AG08396 (cell line): ENCODE measurements at regions not wholly inside any gene's neighbourhood (a gene's known extent, or its start where the extent isn't known, plus 50 kb on each side); places are given as distances from the start of the nearest gene placed in this dataset.

Experiments
- DNase-seq: peaks from one replicate; pipeline ENCODE4 v3.0.0; 2012; ENCODE audit warnings: low spot score, mixed read lengths

DNA sequence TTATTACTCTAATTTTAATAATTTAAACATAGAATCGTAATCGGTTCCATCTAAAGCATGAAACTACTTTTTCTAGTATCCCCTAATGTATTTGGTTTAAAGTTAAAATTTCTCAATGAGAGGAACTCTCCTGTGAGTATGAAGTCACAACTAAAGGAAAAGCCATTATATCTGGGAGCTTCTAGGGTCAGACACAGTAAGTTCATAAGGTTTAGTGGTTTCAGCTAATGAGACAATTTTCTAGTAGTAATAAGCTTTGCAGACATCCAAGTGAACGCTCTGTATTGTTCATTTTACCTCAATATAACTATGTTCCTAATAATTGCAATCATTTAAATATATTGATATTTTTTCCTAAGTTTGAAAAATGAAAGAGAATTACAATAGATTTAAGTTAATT is 364.4 kb upstream of the CDH9 start:
- no peak for DNase-seq

GRCh38 chr5:27396998-27397397 is 358.6 kb upstream of the CDH9 start:
- DNase-seq, result no peak

DNA sequence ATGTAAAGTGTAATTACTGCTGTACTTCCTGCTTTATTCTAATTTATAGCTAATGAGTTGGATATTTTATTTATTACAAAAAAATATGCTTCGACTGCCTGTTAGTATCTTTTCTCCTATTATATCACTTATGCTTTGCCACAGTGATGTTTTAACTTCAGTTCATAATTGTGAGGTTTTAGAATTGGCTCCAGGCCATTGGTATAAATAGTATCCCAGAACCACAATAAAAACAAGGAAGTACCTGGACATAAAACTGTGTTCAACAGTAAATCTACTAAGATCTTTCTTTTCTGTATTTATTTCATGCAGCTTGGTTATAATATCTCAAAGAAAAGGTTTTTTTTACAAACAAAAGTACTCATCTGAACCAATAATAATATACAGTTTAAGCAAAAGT is 354.3 kb upstream of the CDH9 start:
- no peak for DNase-seq

- DNase-seq, result no peak
Measured at GRCh38 chr5:27389696-27390095, 351.3 kb upstream of the CDH9 start.

- DNase-seq, result no peak
Measured at GRCh38 chr5:27388755-27389154, 350.4 kb upstream of the CDH9 start.

DNA sequence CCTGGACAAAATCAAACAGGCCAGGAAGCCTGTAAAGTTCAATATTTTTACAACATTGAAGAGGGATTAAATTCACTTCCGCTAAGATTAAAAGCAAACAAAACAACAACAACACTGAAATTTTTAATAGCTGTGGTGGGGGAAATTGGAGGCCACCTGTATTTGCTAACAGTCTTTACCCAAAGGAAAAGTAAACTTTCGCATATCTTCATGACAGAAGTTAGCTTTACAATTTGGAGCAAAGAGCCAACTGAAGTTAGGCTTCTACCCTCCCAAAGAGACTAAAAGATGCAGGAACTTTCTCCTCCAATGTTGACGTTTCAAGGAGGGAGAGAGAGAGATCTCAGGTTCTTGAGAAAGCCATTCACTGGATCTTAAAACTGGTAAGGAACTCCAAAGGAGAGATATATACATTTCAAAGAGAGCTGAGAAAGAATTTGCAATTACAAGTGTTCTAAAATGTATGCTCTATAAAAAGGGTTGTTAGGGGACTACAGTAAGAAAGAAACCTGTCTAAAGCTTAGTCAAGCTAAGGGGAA is 349.2 kb upstream of the CDH9 start:
- no peak for DNase-seq

- no peak for DNase-seq
Measured at GRCh38 chr5:27381686-27382085, 343.3 kb upstream of the CDH9 start.

DNA sequence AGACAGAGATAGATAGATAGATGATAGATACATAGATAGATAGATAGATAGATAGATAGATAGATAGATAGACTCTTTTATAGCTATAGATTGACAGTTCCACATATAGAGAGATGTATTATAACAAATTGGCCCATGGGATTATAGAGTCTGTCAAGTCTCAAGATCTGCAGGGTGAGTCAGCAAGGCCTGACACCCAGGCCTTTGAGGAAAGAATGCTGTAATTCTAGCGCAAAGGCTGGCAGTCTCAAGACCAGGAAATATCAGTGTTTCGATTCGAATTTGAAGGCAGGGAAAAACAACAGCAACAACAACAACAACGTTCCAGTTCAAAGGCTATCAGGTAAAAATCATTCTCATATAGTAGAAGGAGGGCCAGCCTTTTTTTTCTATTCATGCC is 339.2 kb upstream of the CDH9 start:
- no peak for DNase-seq

DNA sequence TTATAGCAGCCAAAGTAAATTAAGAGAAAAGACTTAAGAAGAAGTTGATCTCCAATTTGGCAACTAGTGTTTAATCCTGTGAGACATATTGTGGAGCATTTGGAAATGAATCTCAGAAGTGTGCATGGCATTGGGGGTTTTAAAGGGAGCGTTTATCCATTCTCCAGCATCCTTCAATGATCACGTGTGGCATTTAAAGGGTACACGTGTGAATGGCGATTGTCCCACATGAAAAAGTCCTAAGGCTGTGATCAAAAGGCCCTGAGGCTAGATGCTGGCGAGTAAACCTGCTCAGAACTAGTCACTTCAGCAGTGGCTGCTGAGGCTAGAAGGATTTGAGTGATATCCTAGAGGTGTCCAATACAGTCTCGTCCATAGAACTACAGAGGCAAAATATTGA is 315.6 kb upstream of the CDH9 start:
- DNase-seq, result no peak

GRCh38 chr5:27353540-27353939 is 315.2 kb upstream of the CDH9 start:
- no peak for DNase-seq

GRCh38 chr5:27341342-27341741 is 303.0 kb upstream of the CDH9 start:
- no peak for DNase-seq

- DNase-seq, result no peak
Measured at GRCh38 chr5:27336817-27337216, 298.4 kb upstream of the CDH9 start.

DNA sequence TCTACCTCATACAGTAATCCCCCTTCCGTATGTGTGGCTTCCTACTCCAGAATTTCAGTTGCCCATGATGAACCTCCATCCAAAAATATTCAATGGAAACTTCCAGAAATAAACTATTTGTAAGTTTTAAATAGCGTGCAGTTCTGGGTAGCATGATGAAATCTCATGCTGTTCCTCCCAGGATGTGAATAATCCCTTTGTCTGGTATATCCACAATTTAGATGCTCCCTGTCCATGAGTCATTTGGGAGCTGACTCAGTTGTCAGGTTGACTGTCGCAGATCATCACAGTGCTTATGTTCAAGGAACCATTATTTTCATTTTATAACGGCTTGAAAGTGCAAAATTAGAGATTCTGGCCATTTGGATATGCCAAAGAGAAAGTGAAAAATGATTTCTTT is 290.1 kb upstream of the CDH9 start:
- no peak for DNase-seq

- no peak for DNase-seq
Measured at GRCh38 chr5:27325513-27325912, 287.1 kb upstream of the CDH9 start.

GRCh38 chr5:27318701-27319100 is 280.3 kb upstream of the CDH9 start:
- DNase-seq, result no peak

DNA sequence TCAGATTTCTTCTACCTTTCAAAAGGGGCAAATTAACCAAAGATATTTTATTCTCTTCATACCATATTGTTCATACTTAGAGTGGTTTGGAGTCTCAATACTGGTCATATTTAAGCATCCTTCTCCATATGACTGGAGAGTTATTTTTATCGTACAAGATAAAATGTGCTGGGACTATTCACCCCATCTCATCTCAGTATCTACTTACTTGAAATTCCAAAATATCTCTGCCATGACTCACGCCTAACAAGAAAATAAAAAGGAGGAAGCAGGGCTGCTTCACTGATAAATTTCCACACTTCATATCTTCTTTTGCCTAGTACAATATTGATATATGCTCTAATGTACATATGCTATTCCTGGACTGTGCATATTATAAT is 277.9 kb upstream of the CDH9 start:
- DNase-seq, result no peak

- no peak for DNase-seq
Measured at GRCh38 chr5:27315363-27316270, 277.2 kb upstream of the CDH9 start.

DNA sequence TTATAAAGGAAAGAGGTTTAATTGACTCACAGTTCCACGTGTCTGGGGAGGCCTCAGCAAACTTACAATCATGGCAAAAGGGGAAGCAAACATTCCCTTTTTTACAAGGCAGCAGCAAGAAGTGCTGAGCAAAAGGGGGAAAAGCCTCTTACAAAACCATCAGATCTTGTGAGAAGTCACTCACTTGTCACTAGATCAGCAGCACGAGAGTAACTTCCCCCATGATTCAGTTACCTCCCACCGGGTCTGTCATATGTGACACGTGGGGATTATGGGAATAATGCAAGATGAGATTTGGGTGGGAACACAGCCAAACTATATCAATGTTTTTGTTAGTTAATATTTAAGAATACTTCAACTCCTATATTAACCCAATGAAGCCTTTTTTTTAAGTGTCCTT is 275.2 kb upstream of the CDH9 start:
- DNase-seq, result no peak

- DNase-seq, result no peak
Measured at GRCh38 chr5:27312291-27312893, 274.0 kb upstream of the CDH9 start.

DNA sequence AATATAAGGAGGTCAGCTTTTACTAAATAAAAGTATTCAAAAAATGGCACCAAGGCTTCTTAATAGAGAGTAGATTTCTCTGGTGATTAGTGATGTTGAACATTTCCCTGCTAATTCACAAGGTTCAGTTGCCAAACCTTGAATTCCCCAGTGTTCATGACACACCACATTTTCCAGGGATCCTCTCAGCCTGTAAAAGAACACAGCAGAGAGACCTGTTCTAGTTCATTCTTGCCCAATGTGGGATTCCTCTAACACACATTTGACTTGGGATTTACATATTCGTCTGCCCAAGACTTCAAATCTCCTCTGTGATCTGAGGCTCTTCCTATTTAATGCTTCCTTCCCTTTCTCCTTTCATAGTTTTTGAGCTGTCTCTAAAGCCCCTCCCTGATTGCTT is 273.2 kb upstream of the CDH9 start:
- no peak for DNase-seq

DNA sequence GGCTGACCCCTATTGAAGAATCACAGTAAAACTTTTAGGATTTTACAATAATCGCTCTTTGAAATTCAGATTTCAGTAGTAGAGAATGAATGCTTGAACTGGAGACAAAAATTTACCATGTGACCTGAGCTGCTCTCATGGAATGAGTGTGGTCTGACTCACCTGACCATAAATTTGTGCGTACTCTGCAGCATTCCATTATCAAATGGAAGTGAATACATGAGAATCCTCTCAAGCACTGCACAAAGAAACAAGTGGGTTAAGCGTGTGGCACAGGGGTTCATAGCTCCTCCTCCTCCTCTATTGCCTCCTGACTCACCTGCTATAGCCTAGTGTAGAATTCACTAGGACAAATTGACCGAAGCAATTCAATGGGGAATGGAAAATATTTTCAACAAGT is 269.8 kb upstream of the CDH9 start:
- no peak for DNase-seq

- DNase-seq, result no peak
Measured at GRCh38 chr5:27290172-27290571, 251.8 kb upstream of the CDH9 start.

DNA sequence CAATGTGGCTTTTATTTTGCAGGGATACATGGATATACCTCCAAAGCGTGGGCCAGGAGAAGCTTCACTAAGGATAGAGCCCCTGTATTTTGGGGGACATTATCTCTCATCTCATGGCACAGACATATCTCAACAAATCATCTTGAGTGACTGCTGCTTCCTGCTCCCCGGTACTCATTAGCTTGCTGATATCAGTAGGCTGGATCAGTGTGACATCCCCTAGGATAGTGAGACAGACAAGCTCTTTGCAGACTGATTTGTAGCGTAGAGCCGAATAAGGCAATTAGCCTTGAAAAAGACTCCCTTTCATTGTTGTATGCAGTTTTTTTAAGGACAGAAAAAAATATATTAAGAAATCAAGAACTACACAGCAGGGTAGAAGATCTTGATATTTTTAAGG is 237.7 kb upstream of the CDH9 start:
- no peak for DNase-seq

GRCh38 chr5:27275345-27275744 is 237.0 kb upstream of the CDH9 start:
- DNase-seq, result no peak
